Liver (tissue), 8 donors: ENCODE measurements at regions not wholly inside any gene's neighbourhood (a gene's known extent, or its start where the extent isn't known, plus 50 kb on each side); places are given as distances from the start of the nearest gene placed in this dataset.

Experiments used
- DNase-seq: peaks from one replicate; pipeline ENCODE4 v3.0.0-alpha.2; 2017; ENCODE audit warnings: low spot score
- H3K27ac ChIP-seq, 2 donors: one replicate each; pipeline ENCODE4 v1.7.0; 2013; ENCODE audit warnings: inconsistent platforms in 2 of 2, low read length in 2 of 2, control low read depth in 1 of 2, low read depth in 1 of 2, mild to moderate bottlenecking in 1 of 2
- H3K27me3 ChIP-seq, 4 donors: one replicate each; pipeline versions ENCODE4 v1.6.1 to v1.7.0; 2013; ENCODE audit warnings: low read length in 3 of 4, inconsistent platforms in 1 of 4, mild to moderate bottlenecking in 1 of 4, moderate library complexity in 1 of 4; ENCODE audit not compliant: control insufficient read depth in 4 of 4, insufficient read depth in 4 of 4
- H3K36me3 ChIP-seq, 4 donors: one replicate each; pipeline versions ENCODE4 v1.6.1 to v1.7.0; 2013; ENCODE audit warnings: low read length in 3 of 4, mild to moderate bottlenecking in 3 of 4, low read depth in 1 of 4, moderate library complexity in 1 of 4; ENCODE audit not compliant: control insufficient read depth in 4 of 4, insufficient read depth in 3 of 4
- H3K4me1 ChIP-seq, 4 donors: one replicate each; pipeline versions ENCODE4 v1.6.1 to v1.7.0; 2013; ENCODE audit warnings: low read length in 3 of 4, mild to moderate bottlenecking in 3 of 4, moderate library complexity in 1 of 4; ENCODE audit not compliant: control insufficient read depth in 4 of 4, insufficient read depth in 4 of 4
- H3K4me3 ChIP-seq, 3 donors: one replicate each; pipeline versions ENCODE4 v1.6.1 to v1.7.0; 2013; ENCODE audit warnings: low read length in 3 of 3, control low read depth in 1 of 3, low read depth in 1 of 3, mild to moderate bottlenecking in 1 of 3
- H3K9ac ChIP-seq, 2 donors: one replicate each; pipeline ENCODE4 v1.7.0; 2013; ENCODE audit warnings: low read length in 2 of 2, mild to moderate bottlenecking in 2 of 2, moderate library complexity in 2 of 2, control low read depth in 1 of 2, low read depth in 1 of 2
- H3K9me3 ChIP-seq, 4 donors: one replicate each; pipeline versions ENCODE4 v1.6.1 to v1.7.0; 2013; ENCODE audit warnings: low read length in 3 of 4; ENCODE audit not compliant: control insufficient read depth in 4 of 4
- EGR1 ChIP-seq, 2 donors: IDR thresholded peaks; 2 replicates each; pipeline ENCODE4 v1.6.1; 2016 to 2018; ENCODE audit warnings: antibody characterized with exemption in 2 of 2, low read depth in 2 of 2
- FOXA1 ChIP-seq: IDR thresholded peaks from 2 replicates; pipeline ENCODE4 v1.6.1; 2016; ENCODE audit warnings: antibody characterized with exemption
- FOXA2 ChIP-seq: IDR thresholded peaks from 2 replicates; pipeline ENCODE4 v1.6.1; 2016; ENCODE audit warnings: antibody characterized with exemption
- GABPA ChIP-seq, 2 donors: IDR thresholded peaks in 1 of 2; conservative IDR thresholded peaks in 1 of 2; 2 replicates each; pipeline ENCODE4 v1.6.1; 2016; ENCODE audit warnings: antibody characterized with exemption in 2 of 2, mild to moderate bottlenecking in 1 of 2, moderate library complexity in 1 of 2
- HNF4A ChIP-seq, 2 donors: conservative IDR thresholded peaks; 2 replicates each; pipeline ENCODE4 v1.6.1; 2016; ENCODE audit warnings: antibody characterized with exemption in 2 of 2, mild to moderate bottlenecking in 2 of 2
- HNF4G ChIP-seq: IDR thresholded peaks from 2 replicates; pipeline ENCODE4 v1.6.1; 2016; ENCODE audit warnings: antibody characterized with exemption
- JUND ChIP-seq, 2 donors: IDR thresholded peaks; 2 replicates each; pipeline ENCODE4 v1.6.1; 2016; ENCODE audit warnings: antibody characterized with exemption in 2 of 2
- NR2F2 ChIP-seq: IDR thresholded peaks from 2 replicates; pipeline ENCODE4 v1.6.1; 2016; ENCODE audit warnings: antibody characterized with exemption
- RAD21 ChIP-seq, 2 donors: IDR thresholded peaks; 2 replicates each; pipeline ENCODE4 v1.6.1; 2016; ENCODE audit warnings: antibody characterized with exemption in 2 of 2, mild to moderate bottlenecking in 2 of 2
- RXRA ChIP-seq, 2 donors: IDR thresholded peaks; 2 replicates each; pipeline ENCODE4 v1.6.1; 2017 to 2018; ENCODE audit warnings: antibody characterized with exemption in 2 of 2, mild to moderate bottlenecking in 1 of 2
- TAF1 ChIP-seq: conservative IDR thresholded peaks from 2 replicates; pipeline ENCODE4 v1.6.1; 2016; ENCODE audit warnings: antibody characterized with exemption, mild to moderate bottlenecking
- YY1 ChIP-seq: IDR thresholded peaks from 2 replicates; pipeline ENCODE4 v1.6.1; 2016; ENCODE audit warnings: antibody characterized with exemption, mild to moderate bottlenecking
- WGBS: extraction: QIAGEN DNeasy Blood & Tissue Kit; methylation state at CpG from one replicate; pipeline ENCODE4 v1.1.7; 2013; 5-methylcytosine and 5-hydroxymethylcytosine counted together
- TF ChIP-seq, protein P1 (sequence below): fragments of 150-350 bp; IDR thresholded peaks from 2 replicates; pipeline ENCODE4 v1.5.1; 2017; ENCODE audit warnings: improper control_type of control experiment, low read depth, low read length; ENCODE audit not compliant: missing input control
- TF ChIP-seq, protein P2 (sequence below): IDR thresholded peaks from 2 replicates; pipeline ENCODE4 v1.6.1; 2016; ENCODE audit warnings: antibody characterized with exemption
- TF ChIP-seq, protein P3 (sequence below): IDR thresholded peaks from 2 replicates; pipeline ENCODE4 v1.6.1; 2016; ENCODE audit warnings: antibody characterized with exemption, mild to moderate bottlenecking
- TF ChIP-seq, protein P4 (sequence below): IDR thresholded peaks from 2 replicates; pipeline ENCODE4 v1.6.1; 2016; ENCODE audit warnings: antibody characterized with exemption
- TF ChIP-seq, protein P5 (sequence below): IDR thresholded peaks from 2 replicates; pipeline ENCODE4 v1.6.1; 2016; ENCODE audit warnings: antibody characterized with exemption
- donor health status: healthy.
- donor health status: healthy.
- donor health status: healthy.
- donor health status: healthy.
- donor health status: healthy.

- no peak for TF ChIP-seq GABPA (IDR thresholded peaks at IDR 0.05 in 1 of 2, conservative IDR thresholded peaks at IDR 0.05 in 1 of 2)
- no peak for TF ChIP-seq RAD21 (IDR thresholded peaks at IDR 0.05)
- TF ChIP-seq TAF1: no peak
- TF ChIP-seq HNF4A (conservative IDR thresholded peaks at IDR 0.05): no peak
- TF ChIP-seq, protein P1, sequence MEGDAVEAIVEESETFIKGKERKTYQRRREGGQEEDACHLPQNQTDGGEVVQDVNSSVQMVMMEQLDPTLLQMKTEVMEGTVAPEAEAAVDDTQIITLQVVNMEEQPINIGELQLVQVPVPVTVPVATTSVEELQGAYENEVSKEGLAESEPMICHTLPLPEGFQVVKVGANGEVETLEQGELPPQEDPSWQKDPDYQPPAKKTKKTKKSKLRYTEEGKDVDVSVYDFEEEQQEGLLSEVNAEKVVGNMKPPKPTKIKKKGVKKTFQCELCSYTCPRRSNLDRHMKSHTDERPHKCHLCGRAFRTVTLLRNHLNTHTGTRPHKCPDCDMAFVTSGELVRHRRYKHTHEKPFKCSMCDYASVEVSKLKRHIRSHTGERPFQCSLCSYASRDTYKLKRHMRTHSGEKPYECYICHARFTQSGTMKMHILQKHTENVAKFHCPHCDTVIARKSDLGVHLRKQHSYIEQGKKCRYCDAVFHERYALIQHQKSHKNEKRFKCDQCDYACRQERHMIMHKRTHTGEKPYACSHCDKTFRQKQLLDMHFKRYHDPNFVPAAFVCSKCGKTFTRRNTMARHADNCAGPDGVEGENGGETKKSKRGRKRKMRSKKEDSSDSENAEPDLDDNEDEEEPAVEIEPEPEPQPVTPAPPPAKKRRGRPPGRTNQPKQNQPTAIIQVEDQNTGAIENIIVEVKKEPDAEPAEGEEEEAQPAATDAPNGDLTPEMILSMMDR: no peak
- no peak for TF ChIP-seq RXRA (IDR thresholded peaks at IDR 0.05)
- TF ChIP-seq HNF4G: no peak
- TF ChIP-seq, protein P2, sequence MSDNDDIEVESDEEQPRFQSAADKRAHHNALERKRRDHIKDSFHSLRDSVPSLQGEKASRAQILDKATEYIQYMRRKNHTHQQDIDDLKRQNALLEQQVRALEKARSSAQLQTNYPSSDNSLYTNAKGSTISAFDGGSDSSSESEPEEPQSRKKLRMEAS: no peak
- TF ChIP-seq NR2F2: no peak
- no peak for TF ChIP-seq YY1
- TF ChIP-seq, protein P3, sequence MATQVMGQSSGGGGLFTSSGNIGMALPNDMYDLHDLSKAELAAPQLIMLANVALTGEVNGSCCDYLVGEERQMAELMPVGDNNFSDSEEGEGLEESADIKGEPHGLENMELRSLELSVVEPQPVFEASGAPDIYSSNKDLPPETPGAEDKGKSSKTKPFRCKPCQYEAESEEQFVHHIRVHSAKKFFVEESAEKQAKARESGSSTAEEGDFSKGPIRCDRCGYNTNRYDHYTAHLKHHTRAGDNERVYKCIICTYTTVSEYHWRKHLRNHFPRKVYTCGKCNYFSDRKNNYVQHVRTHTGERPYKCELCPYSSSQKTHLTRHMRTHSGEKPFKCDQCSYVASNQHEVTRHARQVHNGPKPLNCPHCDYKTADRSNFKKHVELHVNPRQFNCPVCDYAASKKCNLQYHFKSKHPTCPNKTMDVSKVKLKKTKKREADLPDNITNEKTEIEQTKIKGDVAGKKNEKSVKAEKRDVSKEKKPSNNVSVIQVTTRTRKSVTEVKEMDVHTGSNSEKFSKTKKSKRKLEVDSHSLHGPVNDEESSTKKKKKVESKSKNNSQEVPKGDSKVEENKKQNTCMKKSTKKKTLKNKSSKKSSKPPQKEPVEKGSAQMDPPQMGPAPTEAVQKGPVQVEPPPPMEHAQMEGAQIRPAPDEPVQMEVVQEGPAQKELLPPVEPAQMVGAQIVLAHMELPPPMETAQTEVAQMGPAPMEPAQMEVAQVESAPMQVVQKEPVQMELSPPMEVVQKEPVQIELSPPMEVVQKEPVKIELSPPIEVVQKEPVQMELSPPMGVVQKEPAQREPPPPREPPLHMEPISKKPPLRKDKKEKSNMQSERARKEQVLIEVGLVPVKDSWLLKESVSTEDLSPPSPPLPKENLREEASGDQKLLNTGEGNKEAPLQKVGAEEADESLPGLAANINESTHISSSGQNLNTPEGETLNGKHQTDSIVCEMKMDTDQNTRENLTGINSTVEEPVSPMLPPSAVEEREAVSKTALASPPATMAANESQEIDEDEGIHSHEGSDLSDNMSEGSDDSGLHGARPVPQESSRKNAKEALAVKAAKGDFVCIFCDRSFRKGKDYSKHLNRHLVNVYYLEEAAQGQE: no peak
- no peak for TF ChIP-seq EGR1 (IDR thresholded peaks at IDR 0.05; ENCODE audit: low read depth in 2 of 2)
- TF ChIP-seq, protein P4, sequence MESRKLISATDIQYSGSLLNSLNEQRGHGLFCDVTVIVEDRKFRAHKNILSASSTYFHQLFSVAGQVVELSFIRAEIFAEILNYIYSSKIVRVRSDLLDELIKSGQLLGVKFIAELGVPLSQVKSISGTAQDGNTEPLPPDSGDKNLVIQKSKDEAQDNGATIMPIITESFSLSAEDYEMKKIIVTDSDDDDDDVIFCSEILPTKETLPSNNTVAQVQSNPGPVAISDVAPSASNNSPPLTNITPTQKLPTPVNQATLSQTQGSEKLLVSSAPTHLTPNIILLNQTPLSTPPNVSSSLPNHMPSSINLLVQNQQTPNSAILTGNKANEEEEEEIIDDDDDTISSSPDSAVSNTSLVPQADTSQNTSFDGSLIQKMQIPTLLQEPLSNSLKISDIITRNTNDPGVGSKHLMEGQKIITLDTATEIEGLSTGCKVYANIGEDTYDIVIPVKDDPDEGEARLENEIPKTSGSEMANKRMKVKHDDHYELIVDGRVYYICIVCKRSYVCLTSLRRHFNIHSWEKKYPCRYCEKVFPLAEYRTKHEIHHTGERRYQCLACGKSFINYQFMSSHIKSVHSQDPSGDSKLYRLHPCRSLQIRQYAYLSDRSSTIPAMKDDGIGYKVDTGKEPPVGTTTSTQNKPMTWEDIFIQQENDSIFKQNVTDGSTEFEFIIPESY: no peak
- TF ChIP-seq, protein P5, sequence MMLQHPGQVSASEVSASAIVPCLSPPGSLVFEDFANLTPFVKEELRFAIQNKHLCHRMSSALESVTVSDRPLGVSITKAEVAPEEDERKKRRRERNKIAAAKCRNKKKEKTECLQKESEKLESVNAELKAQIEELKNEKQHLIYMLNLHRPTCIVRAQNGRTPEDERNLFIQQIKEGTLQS: no peak
- no peak for TF ChIP-seq FOXA1
- TF ChIP-seq FOXA2: no peak
- no peak for TF ChIP-seq JUND (IDR thresholded peaks at IDR 0.05)
- Histone ChIP-seq H3K4me1 (no peaks in the 10 kb centered on the region), H3K9ac (no peak overlapping the region), H3K4me3 (no peak overlapping the region), H3K9me3 (no peaks in the 10 kb centered on the region), H3K27me3 (no peaks in the 10 kb centered on the region), H3K36me3 (no peaks in the 10 kb centered on the region), H3K27ac (no peak overlapping the region)
- peak; percentile 8 for DNase-seq
- WGBS: 91% methylated on average over 5 of the region's 5 CpGs
These were observed 150.9 kb downstream of the TPRA1 start for GRCh38 chr3:127439621-127440020.

DNA sequence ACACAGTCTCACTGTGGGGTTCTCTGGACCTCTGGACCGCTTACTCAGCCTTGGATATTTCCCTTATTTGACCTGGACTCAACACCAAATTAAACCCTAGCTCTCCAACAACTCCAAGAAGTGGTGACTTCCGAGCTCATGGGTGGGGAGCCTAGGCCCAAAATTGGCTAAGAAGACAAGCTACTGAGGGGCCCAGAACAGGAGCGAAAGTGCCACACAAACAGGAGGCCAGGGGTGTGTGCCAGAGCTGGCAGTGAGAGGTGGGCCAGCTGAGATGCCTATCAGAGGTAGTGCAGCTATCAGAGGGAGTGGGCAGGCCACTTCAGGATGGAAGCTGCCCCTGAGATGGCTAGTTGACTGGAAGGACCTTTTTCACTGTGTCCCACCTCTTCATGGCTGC is 151.1 kb upstream of the PRR20G start:
- Histone ChIP-seq H3K9me3 (no peaks in the 10 kb centered on the region), H3K27me3 (no peaks in the 10 kb centered on the region), H3K36me3 (no peaks in the 10 kb centered on the region), H3K9ac (no peak overlapping the region), H3K4me1 (no peaks in the 10 kb centered on the region), H3K4me3 (no peak overlapping the region), H3K27ac (no peak overlapping the region)
- DNase-seq: peak; percentile 16
- 92% methylated on average over 3 of the region's 3 CpGs for WGBS
- TF ChIP-seq RAD21 (IDR thresholded peaks at IDR 0.05): no peak
- TF ChIP-seq, protein P3: no peak
- TF ChIP-seq YY1: no peak
- TF ChIP-seq TAF1: no peak
- no peak for TF ChIP-seq RXRA (IDR thresholded peaks at IDR 0.05)
- TF ChIP-seq, protein P2: no peak
- no peak for TF ChIP-seq HNF4A (conservative IDR thresholded peaks at IDR 0.05)
- TF ChIP-seq NR2F2: no peak
- TF ChIP-seq, protein P5: no peak
- no peak for TF ChIP-seq JUND (IDR thresholded peaks at IDR 0.05)
- TF ChIP-seq FOXA2: no peak
- TF ChIP-seq, protein P4: no peak
- no peak for TF ChIP-seq GABPA (IDR thresholded peaks at IDR 0.05 in 1 of 2, conservative IDR thresholded peaks at IDR 0.05 in 1 of 2)
